DND-41 (cell line): ENCODE measurements at regions not wholly inside any gene's neighbourhood (a gene's known extent, or its start where the extent isn't known, plus 50 kb on each side); places are given as distances from the start of the nearest gene placed in this dataset.

Experiments
- ATAC-seq: fragments of 200-7000 bp; cut with Tn5 transposase; 3 replicates; pipeline ENCODE4 v1.9.1; 2021; ENCODE audit warnings: low read depth; ENCODE audit not compliant: insufficient read depth
- DNase-seq: peaks from one replicate; pipeline ENCODE4 v3.0.0-alpha.2; 2020
- H2AFZ ChIP-seq: 2 replicates; pipeline ENCODE4 v1.6.0; 2012; ENCODE audit warnings: low read depth, low read length
- H3K27ac ChIP-seq: 2 replicates; pipeline ENCODE4 v1.5.1; 2012; ENCODE audit warnings: low read length, inconsistent platforms
- H3K27me3 ChIP-seq: fragments of 200-600 bp; sonication (generic); 2 replicates; pipeline ENCODE4 v1.6.0; 2012; ENCODE audit warnings: low read length, mild to moderate bottlenecking, inconsistent platforms; ENCODE audit not compliant: insufficient read depth, poor library complexity
- H3K36me3 ChIP-seq: 2 replicates; pipeline ENCODE4 v1.5.1; 2012; ENCODE audit warnings: low read length, inconsistent platforms; ENCODE audit not compliant: insufficient read depth
- H3K4me1 ChIP-seq: 2 replicates; pipeline ENCODE4 v1.5.1; 2012; ENCODE audit warnings: mild to moderate bottlenecking, low read length; ENCODE audit not compliant: insufficient read depth
- H3K4me2 ChIP-seq: 2 replicates; pipeline ENCODE4 v1.6.0; 2012; ENCODE audit warnings: mild to moderate bottlenecking, moderate library complexity, low read length, inconsistent platforms; ENCODE audit not compliant: insufficient read depth
- H3K4me3 ChIP-seq, 2 experiments: fragments of 200-600 bp in 1 of 2; shearing (Covaris generic) in 1 of 2; 2 replicates each; pipeline ENCODE4 v1.5.1; 2012 to 2016; ENCODE audit warnings: inconsistent platforms in 2 of 2, low read length in 2 of 2, mild to moderate bottlenecking in 2 of 2, low read depth in 1 of 2, moderate library complexity in 1 of 2
- H3K79me2 ChIP-seq: 2 replicates; pipeline ENCODE4 v1.6.0; 2012; ENCODE audit warnings: low read length, inconsistent platforms; ENCODE audit not compliant: insufficient read depth
- H3K9ac ChIP-seq: 2 replicates; pipeline ENCODE4 v1.6.0; 2012; ENCODE audit warnings: low read depth, mild to moderate bottlenecking, inconsistent platforms, low read length, moderate library complexity
- H3K9me3 ChIP-seq: 2 replicates; pipeline ENCODE4 v1.5.1; 2012; ENCODE audit warnings: low read length, moderate library complexity, mild to moderate bottlenecking, inconsistent platforms; ENCODE audit not compliant: insufficient read depth, severe bottlenecking
- H4K20me1 ChIP-seq: 2 replicates; pipeline ENCODE4 v1.6.0; 2012; ENCODE audit warnings: low read length; ENCODE audit not compliant: insufficient read depth
- EZH2 ChIP-seq: IDR thresholded peaks from 3 replicates; pipeline ENCODE4 v1.6.1; 2012; ENCODE audit warnings: borderline replicate concordance, low read depth, mild to moderate bottlenecking, moderate library complexity, low read length, inconsistent platforms; ENCODE audit not compliant: severe bottlenecking
- TF ChIP-seq, protein P1 (sequence below): IDR thresholded peaks from 2 replicates; pipeline ENCODE4 v1.5.1; 2012; ENCODE audit warnings: borderline replicate concordance, low read length, moderate library complexity, mild to moderate bottlenecking; ENCODE audit not compliant: poor library complexity, severe bottlenecking; ENCODE audit errors: extremely low read depth

DNA sequence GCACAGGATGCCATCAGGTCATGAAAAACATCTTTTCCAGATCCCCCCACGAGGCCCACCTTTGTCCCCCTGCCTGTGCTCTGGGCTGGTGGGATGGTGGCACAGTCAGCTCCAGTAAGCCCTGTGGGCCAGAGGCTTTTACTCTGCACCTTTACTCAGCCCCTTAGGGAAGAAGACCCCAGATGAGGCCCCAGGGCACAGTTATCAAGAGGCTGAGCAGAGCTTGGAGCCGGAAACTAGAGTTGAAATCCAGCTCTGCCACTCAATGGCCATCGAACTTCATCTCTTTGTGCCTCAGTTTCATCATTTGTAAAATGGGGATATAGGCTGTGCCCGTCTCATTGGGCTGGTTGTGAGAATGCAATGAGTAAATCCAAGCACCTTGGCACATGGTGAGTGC lies 81.7 kb upstream of the TOX2 start:
- no peaks in the 10 kb centered on the region for H3K79me2 ChIP-seq
- no peak for ATAC-seq
- H3K36me3 ChIP-seq: no peaks in the 10 kb centered on the region
- no peak for TF ChIP-seq EZH2
- TF ChIP-seq, protein P1, sequence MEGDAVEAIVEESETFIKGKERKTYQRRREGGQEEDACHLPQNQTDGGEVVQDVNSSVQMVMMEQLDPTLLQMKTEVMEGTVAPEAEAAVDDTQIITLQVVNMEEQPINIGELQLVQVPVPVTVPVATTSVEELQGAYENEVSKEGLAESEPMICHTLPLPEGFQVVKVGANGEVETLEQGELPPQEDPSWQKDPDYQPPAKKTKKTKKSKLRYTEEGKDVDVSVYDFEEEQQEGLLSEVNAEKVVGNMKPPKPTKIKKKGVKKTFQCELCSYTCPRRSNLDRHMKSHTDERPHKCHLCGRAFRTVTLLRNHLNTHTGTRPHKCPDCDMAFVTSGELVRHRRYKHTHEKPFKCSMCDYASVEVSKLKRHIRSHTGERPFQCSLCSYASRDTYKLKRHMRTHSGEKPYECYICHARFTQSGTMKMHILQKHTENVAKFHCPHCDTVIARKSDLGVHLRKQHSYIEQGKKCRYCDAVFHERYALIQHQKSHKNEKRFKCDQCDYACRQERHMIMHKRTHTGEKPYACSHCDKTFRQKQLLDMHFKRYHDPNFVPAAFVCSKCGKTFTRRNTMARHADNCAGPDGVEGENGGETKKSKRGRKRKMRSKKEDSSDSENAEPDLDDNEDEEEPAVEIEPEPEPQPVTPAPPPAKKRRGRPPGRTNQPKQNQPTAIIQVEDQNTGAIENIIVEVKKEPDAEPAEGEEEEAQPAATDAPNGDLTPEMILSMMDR: no peak
- no peaks in the 10 kb centered on the region for H3K9me3 ChIP-seq
- no peak overlapping the region for H3K27ac ChIP-seq
- no peak overlapping the region for H3K4me2 ChIP-seq
- H3K9ac ChIP-seq: no peak overlapping the region
- no peak overlapping the region for H2AFZ ChIP-seq
- H4K20me1 ChIP-seq: no peaks in the 10 kb centered on the region
- H3K27me3 ChIP-seq: peaks cover 7% of the 10 kb centered on the region
- no peak overlapping the region for H3K4me3 ChIP-seq
- no peak for DNase-seq
- no peaks in the 10 kb centered on the region for H3K4me1 ChIP-seq

- no peaks in the 10 kb centered on the region for H3K4me1 ChIP-seq
- TF ChIP-seq, protein P1: no peak
- no peak for TF ChIP-seq EZH2
- ATAC-seq (no peak), DNase-seq (no peak)
- H3K9me3 ChIP-seq: no peaks in the 10 kb centered on the region
- H3K27ac ChIP-seq: no peak overlapping the region
- no peak overlapping the region for H2AFZ ChIP-seq
- no peak overlapping the region for H3K4me3 ChIP-seq
- no peaks in the 10 kb centered on the region for H4K20me1 ChIP-seq
- H3K27me3 ChIP-seq: peaks cover 7% of the 10 kb centered on the region
- no peaks in the 10 kb centered on the region for H3K36me3 ChIP-seq
- H3K4me2 ChIP-seq: no peak overlapping the region
- no peaks in the 10 kb centered on the region for H3K79me2 ChIP-seq
- H3K9ac ChIP-seq: no peak overlapping the region
Measured at GRCh38 chr20:43832096-43832816, 82.4 kb upstream of the TOX2 start.

- no peak for ATAC-seq
- Histone ChIP-seq H3K9ac (no peak overlapping the region), H3K36me3 (no peaks in the 10 kb centered on the region), H3K4me3 (no peak overlapping the region), H3K27me3 (peaks cover 7% of the 10 kb centered on the region), H4K20me1 (no peaks in the 10 kb centered on the region), H3K9me3 (no peaks in the 10 kb centered on the region), H2AFZ (no peak overlapping the region), H3K4me1 (no peaks in the 10 kb centered on the region), H3K4me2 (no peak overlapping the region), H3K79me2 (no peaks in the 10 kb centered on the region), H3K27ac (no peak overlapping the region)
- no peak for DNase-seq
- TF ChIP-seq, protein P1: no peak
- no peak for TF ChIP-seq EZH2
Measured at GRCh38 chr20:43831481-43832065, 83.1 kb upstream of the TOX2 start.
